ENCODE measurements at regions not wholly inside any gene's neighbourhood (a gene's known extent, or its start where the extent isn't known, plus 50 kb on each side); places are given as distances from the start of the nearest gene placed in this dataset.

DNA sequence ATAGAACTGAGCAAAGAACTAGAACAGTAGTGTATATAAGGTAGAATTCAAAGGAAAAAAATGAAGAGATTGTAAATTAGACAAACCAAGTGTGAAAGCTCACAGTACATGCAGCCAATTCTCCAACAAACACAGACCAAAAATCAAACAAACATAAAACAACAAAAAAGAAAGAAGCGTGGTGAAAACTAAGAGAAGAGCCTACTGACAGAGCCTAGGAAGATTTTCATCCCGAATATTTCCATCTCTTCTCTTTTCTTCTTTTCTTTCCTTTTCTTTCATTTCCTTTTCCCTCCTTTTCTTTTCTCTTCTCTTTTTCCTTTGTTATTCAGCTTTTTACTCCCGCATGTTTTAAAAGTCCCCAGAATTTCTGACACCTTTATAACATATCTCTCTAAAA, 1103.6 kb downstream of the CDH8 start:
- TF ChIP-seq, protein P1, sequence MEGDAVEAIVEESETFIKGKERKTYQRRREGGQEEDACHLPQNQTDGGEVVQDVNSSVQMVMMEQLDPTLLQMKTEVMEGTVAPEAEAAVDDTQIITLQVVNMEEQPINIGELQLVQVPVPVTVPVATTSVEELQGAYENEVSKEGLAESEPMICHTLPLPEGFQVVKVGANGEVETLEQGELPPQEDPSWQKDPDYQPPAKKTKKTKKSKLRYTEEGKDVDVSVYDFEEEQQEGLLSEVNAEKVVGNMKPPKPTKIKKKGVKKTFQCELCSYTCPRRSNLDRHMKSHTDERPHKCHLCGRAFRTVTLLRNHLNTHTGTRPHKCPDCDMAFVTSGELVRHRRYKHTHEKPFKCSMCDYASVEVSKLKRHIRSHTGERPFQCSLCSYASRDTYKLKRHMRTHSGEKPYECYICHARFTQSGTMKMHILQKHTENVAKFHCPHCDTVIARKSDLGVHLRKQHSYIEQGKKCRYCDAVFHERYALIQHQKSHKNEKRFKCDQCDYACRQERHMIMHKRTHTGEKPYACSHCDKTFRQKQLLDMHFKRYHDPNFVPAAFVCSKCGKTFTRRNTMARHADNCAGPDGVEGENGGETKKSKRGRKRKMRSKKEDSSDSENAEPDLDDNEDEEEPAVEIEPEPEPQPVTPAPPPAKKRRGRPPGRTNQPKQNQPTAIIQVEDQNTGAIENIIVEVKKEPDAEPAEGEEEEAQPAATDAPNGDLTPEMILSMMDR (IDR thresholded peaks at IDR 0.05): no peak
- TF ChIP-seq POLR2A (IDR thresholded peaks at IDR 0.05): no peak

Measured in ovary (tissue), 3 donors.